ENCODE measurements at regions not wholly inside any gene's neighbourhood (a gene's known extent, or its start where the extent isn't known, plus 50 kb on each side); places are given as distances from the start of the nearest gene placed in this dataset.

DNA sequence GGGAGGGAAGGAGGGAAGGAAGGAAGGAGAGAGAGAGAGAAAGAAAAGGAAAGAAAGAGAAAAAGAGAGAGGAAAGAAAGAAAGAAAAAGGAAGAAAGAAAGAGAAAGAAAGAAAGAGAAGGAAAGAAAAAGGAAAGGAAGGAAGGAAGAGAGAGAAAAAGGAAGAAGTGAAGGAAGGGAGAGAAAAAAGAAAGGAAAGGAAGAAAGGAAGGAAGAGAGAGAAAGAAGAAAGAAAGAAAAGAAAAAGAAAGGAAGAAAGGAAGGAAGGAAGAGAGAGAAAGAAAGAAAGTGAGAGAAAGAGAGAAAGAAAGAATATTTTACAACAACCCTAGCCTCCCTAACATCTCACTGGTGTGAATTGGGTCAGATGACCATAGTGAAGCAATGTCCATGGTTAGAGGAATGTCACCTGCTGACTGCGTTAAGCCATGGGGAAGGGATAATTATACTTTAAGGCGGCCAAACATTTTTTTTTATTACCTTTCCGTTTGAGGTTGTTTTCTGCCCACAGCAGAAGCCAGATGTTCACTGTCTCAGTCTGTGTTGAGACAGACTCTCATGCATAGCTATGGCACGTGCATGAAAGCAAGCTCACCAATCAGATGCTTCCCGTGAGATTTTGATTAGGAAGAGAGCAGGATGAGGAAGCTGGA, 76.4 kb downstream of the SNRPE start:
- TF ChIP-seq, protein P1, sequence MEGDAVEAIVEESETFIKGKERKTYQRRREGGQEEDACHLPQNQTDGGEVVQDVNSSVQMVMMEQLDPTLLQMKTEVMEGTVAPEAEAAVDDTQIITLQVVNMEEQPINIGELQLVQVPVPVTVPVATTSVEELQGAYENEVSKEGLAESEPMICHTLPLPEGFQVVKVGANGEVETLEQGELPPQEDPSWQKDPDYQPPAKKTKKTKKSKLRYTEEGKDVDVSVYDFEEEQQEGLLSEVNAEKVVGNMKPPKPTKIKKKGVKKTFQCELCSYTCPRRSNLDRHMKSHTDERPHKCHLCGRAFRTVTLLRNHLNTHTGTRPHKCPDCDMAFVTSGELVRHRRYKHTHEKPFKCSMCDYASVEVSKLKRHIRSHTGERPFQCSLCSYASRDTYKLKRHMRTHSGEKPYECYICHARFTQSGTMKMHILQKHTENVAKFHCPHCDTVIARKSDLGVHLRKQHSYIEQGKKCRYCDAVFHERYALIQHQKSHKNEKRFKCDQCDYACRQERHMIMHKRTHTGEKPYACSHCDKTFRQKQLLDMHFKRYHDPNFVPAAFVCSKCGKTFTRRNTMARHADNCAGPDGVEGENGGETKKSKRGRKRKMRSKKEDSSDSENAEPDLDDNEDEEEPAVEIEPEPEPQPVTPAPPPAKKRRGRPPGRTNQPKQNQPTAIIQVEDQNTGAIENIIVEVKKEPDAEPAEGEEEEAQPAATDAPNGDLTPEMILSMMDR (IDR thresholded peaks at IDR 0.05 in 4 of 5, conservative IDR thresholded peaks at IDR 0.05 in 1 of 5), result no peak
- no peak for TF ChIP-seq POLR2A (IDR thresholded peaks at IDR 0.05)
